Endothelial cell of umbilical vein (primary cell): ENCODE measurements at regions not wholly inside any gene's neighbourhood (a gene's known extent, or its start where the extent isn't known, plus 50 kb on each side); places are given as distances from the start of the nearest gene placed in this dataset.

Source experiments
- BruUV-seq: library from RNA; stranded (reverse); fragments of 400-500 nt; replicated peaks from 2 replicates; lab custom pipeline; 2021; lab: Mats Ljungman, UMichigan
- CTCF ChIA-PET: fragments of 300-600, 350-600 bp; sonication (Branson Sonifier 250); formaldehyde crosslinking; loops from one replicate; lab custom pipeline; 2021; ENCODE audit warnings: antibody characterized with exemption, inconsistent platforms; lab: Charles Lee
- POLR2A ChIA-PET: fragments of 300-600, 350-600 bp; sonication (Branson Sonifier 250); formaldehyde crosslinking; loops from one replicate; lab custom pipeline; 2021; ENCODE audit warnings: antibody characterized with exemption, inconsistent platforms; lab: Charles Lee
- DNase-seq: peaks from one replicate; pipeline ENCODE4 v3.0.0-alpha.2; 2011; ENCODE audit warnings: low read depth, low spot score
- FAIRE-seq: peaks from 2 replicates; lab custom pipeline; 2011; peaks lifted over from hg19 to GRCh38; lab: Jason Lieb, UNC
- H2AFZ ChIP-seq: 2 replicates; pipeline ENCODE4 v1.6.0; 2012; ENCODE audit warnings: low read depth, low read length, control low read depth, inconsistent platforms
- H3K27ac ChIP-seq: 2 replicates; pipeline ENCODE4 v1.5.1; 2011; ENCODE audit warnings: low read depth, mild to moderate bottlenecking, control low read depth, low read length, moderate library complexity; ENCODE audit not compliant: insufficient read depth
- H3K27me3 ChIP-seq, 2 experiments: 2 replicates each; pipeline versions ENCODE4 v1.6.0 to v1.6.1; 2011; ENCODE audit warnings: low read length in 2 of 2, mixed read lengths in 1 of 2; ENCODE audit not compliant: control insufficient read depth in 2 of 2, insufficient read depth in 2 of 2
- H3K36me3 ChIP-seq, 2 experiments: 2 replicates in 1 of 2; 3 replicates in 1 of 2; pipeline ENCODE4 v1.5.1; 2011; ENCODE audit warnings: low read length in 2 of 2, mild to moderate bottlenecking in 1 of 2, moderate library complexity in 1 of 2; ENCODE audit not compliant: control insufficient read depth in 2 of 2, insufficient read depth in 2 of 2; ENCODE audit errors: extremely low read depth in 1 of 2
- H3K4me1 ChIP-seq: 3 replicates; pipeline ENCODE4 v1.5.1; 2011; ENCODE audit warnings: mild to moderate bottlenecking, low read length; ENCODE audit not compliant: control insufficient read depth, insufficient read depth; ENCODE audit errors: extremely low read depth
- H3K4me2 ChIP-seq: 2 replicates; pipeline ENCODE4 v1.6.1; 2011; ENCODE audit warnings: low read length, control low read depth, mixed read lengths; ENCODE audit not compliant: insufficient read depth
- H3K4me3 ChIP-seq, 3 experiments: fragments of 200-600 bp in 1 of 3; sonication (generic), shearing (Covaris generic) in 1 of 3; replicated peaks in 1 of 3; 2 replicates each; pipeline ENCODE4 v1.5.1; 2011 to 2016; ENCODE audit warnings: control low read depth in 3 of 3, low read length in 3 of 3, mild to moderate bottlenecking in 2 of 3, inconsistent platforms in 1 of 3, low read depth in 1 of 3, moderate library complexity in 1 of 3; ENCODE audit not compliant: insufficient read depth in 1 of 3
- H3K79me2 ChIP-seq: 2 replicates; pipeline ENCODE4 v1.6.0; 2012; ENCODE audit warnings: low read length, inconsistent platforms; ENCODE audit not compliant: control insufficient read depth, insufficient read depth
- H3K9ac ChIP-seq: replicated peaks from 2 replicates; pipeline ENCODE3; 2011; ENCODE audit warnings: low read length, control low read depth; ENCODE audit not compliant: insufficient read depth; ENCODE audit errors: extremely low read depth
- H3K9me1 ChIP-seq: replicated peaks from 3 replicates; pipeline ENCODE4 v1.6.0; 2011; ENCODE audit warnings: mild to moderate bottlenecking, low read length; ENCODE audit not compliant: control insufficient read depth, insufficient read depth; ENCODE audit errors: extremely low read depth
- H3K9me3 ChIP-seq: replicated peaks from 2 replicates; pipeline ENCODE4 v1.5.1; 2012; ENCODE audit warnings: low read length, inconsistent platforms; ENCODE audit not compliant: control insufficient read depth, insufficient read depth
- H4K20me1 ChIP-seq: replicated peaks from 2 replicates; pipeline ENCODE3; 2011; ENCODE audit warnings: mild to moderate bottlenecking, low read length; ENCODE audit not compliant: control insufficient read depth, insufficient read depth; ENCODE audit errors: extremely low read depth
- CTCF ChIP-seq, 2 donors: IDR thresholded peaks; 1 replicate in 1 of 2; 2 replicates in 1 of 2; pipeline ENCODE4 v1.5.1; 2011; ENCODE audit warnings: low read length in 2 of 2, mild to moderate bottlenecking in 2 of 2, moderate library complexity in 2 of 2, control low read depth in 1 of 2, inconsistent platforms in 1 of 2, low read depth in 1 of 2; ENCODE audit not compliant: insufficient read depth in 1 of 2; ENCODE audit errors: extremely low read depth in 1 of 2
- EZH2 ChIP-seq: IDR thresholded peaks from 2 replicates; pipeline ENCODE4 v1.6.1; 2012; ENCODE audit warnings: borderline replicate concordance, low read depth, mild to moderate bottlenecking, moderate library complexity, low read length, inconsistent platforms; ENCODE audit not compliant: severe bottlenecking
- FOS ChIP-seq: IDR thresholded peaks from 2 replicates; pipeline ENCODE4 v1.6.1; 2011; ENCODE audit warnings: mild to moderate bottlenecking, low read length, moderate library complexity, borderline replicate concordance; ENCODE audit not compliant: insufficient read depth
- GATA2 ChIP-seq: IDR thresholded peaks from 2 replicates; pipeline ENCODE4 v1.7.0; 2011; ENCODE audit warnings: low read depth, mild to moderate bottlenecking, moderate library complexity, mixed read lengths, low read length; ENCODE audit not compliant: insufficient read length, insufficient read depth
- JUN ChIP-seq: IDR thresholded peaks from 2 replicates; pipeline ENCODE4 v1.6.1; 2011; ENCODE audit warnings: borderline replicate concordance, low read depth; ENCODE audit not compliant: insufficient read length, insufficient read depth
- MAX ChIP-seq: IDR thresholded peaks from 2 replicates; pipeline ENCODE4 v1.6.1; 2011; ENCODE audit not compliant: insufficient read depth, insufficient read length
- MYC ChIP-seq: IDR thresholded peaks from one replicate; pipeline ENCODE4 v1.6.1; 2011; ENCODE audit warnings: mild to moderate bottlenecking, low read depth, low read length
- POLR2A ChIP-seq: IDR thresholded peaks from 2 replicates; pipeline ENCODE4 v1.6.1; 2012; ENCODE audit warnings: low read depth, mild to moderate bottlenecking, control low read depth, low read length
- POLR2AphosphoS5 ChIP-seq: IDR thresholded peaks from 2 replicates; pipeline ENCODE4 v1.6.1; 2012; ENCODE audit warnings: low read depth, mild to moderate bottlenecking, control low read depth, low read length, moderate library complexity; ENCODE audit not compliant: insufficient read depth
- dilution Hi-C: fragments of 300-500 bp; cut with MboI; formaldehyde crosslinking; loops from one replicate; pipeline ENCODE4 v1.15.0; 2019; ENCODE audit warnings: low sequenced_read_pairs; ENCODE audit not compliant: extremely low pct_ligation_motif_present
- intact Hi-C: fragments of 100-400 bp; cut with micrococcal nuclease; formaldehyde crosslinking; loops from one replicate; pipeline ENCODE4 v1.10.0; 2022

- H3K4me1 ChIP-seq = no peaks in the 10 kb centered on the region
- intact Hi-C loops = no loop called here
- DNase-seq (no peak), FAIRE-seq (no peak)
- no peak overlapping the region for H3K4me2 ChIP-seq
- H3K36me3 ChIP-seq = no peaks in the 10 kb centered on the region
- H3K4me3 ChIP-seq = no peak overlapping the region
- no peak overlapping the region for H2AFZ ChIP-seq
- no peaks in the 10 kb centered on the region for H3K27me3 ChIP-seq
- H4K20me1 ChIP-seq = no peaks in the 10 kb centered on the region
- no peaks in the 10 kb centered on the region for H3K79me2 ChIP-seq
- dilution Hi-C loops = no loop called here
- H3K9me3 ChIP-seq = no peaks in the 10 kb centered on the region
- ChIA-PET CTCF (interaction anchor here (1.8 kb wide), 1 partner anchor 1549 kb away, joined by 4 read pairs; no protein-coding TSS in a partner anchor), POLR2A (no interaction called here)
- H3K9ac ChIP-seq = no peak overlapping the region
- TF ChIP-seq GATA2 (no peak), FOS (no peak), MAX (no peak), POLR2AphosphoS5 (no peak), MYC (no peak), POLR2A (no peak), EZH2 (no peak), JUN (no peak), CTCF (IDR thresholded peaks at IDR 0.05; ENCODE audit: extremely low read depth in 1 of 2, insufficient read depth in 1 of 2, low read depth in 1 of 2, low read length in 2 of 2) (no peak)
- H3K9me1 ChIP-seq = no peaks in the 10 kb centered on the region
- no TSS peak for BruUV-seq
- no peak overlapping the region for H3K27ac ChIP-seq
These were observed 113.7 kb upstream of the ZNF507 start for GRCh38 chr19:32231691-32232090.
